WI38 (cell line): ENCODE measurements at regions not wholly inside any gene's neighbourhood (a gene's known extent, or its start where the extent isn't known, plus 50 kb on each side); places are given as distances from the start of the nearest gene placed in this dataset.

Experiments used
- H3K4me3 ChIP-seq: 2 replicates; pipeline ENCODE4 v1.5.1; 2011; ENCODE audit warnings: low read depth, mild to moderate bottlenecking, control low read depth, low read length
- TF ChIP-seq, protein P1 (sequence below): IDR thresholded peaks from 2 replicates; pipeline ENCODE4 v1.5.1; 2012; ENCODE audit warnings: low read depth, mild to moderate bottlenecking, control low read depth, low read length

DNA sequence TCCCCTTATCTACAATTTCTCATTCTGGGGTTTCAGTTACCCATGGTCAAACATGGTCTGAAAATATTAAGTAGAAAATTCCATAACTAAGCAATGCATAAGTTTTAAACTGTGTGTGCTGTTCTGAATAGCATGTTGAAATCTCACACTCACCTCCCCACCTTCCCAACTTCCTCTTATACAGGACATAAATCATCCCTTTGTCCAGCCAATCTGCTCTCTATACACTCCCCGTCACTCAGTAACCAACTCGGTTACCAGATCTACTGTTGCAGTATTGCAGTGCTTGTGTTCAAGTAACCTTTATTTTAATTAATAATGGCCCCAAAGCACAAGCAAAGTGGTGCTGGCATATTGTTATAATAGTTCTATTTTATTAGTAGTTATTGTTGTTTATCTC, 420.5 kb downstream of the GXYLT1 start:
- TF ChIP-seq, protein P1, sequence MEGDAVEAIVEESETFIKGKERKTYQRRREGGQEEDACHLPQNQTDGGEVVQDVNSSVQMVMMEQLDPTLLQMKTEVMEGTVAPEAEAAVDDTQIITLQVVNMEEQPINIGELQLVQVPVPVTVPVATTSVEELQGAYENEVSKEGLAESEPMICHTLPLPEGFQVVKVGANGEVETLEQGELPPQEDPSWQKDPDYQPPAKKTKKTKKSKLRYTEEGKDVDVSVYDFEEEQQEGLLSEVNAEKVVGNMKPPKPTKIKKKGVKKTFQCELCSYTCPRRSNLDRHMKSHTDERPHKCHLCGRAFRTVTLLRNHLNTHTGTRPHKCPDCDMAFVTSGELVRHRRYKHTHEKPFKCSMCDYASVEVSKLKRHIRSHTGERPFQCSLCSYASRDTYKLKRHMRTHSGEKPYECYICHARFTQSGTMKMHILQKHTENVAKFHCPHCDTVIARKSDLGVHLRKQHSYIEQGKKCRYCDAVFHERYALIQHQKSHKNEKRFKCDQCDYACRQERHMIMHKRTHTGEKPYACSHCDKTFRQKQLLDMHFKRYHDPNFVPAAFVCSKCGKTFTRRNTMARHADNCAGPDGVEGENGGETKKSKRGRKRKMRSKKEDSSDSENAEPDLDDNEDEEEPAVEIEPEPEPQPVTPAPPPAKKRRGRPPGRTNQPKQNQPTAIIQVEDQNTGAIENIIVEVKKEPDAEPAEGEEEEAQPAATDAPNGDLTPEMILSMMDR = no peak
- H3K4me3 ChIP-seq = no peak overlapping the region

DNA sequence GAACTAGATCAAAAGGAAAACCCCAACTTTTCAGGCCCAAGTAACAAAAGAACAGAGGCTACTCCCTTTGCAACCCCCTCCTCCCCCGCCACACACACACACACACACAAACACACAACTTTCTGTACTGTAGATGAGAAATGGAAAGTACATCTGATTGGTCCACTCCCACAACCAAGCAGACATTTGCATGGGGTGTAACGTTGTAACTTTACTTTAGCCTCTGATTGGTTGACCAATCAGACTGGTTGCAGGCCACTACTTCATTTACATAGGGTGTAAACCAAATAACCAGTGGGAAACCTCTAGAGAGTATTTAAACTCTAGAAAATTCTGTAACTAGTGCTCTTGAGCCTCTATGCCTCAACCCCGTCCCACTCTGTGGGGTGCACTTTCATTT, 425.5 kb downstream of the GXYLT1 start:
- H3K4me3 ChIP-seq = no peak overlapping the region
- TF ChIP-seq, protein P1 = no peak

- TF ChIP-seq, protein P1 = no peak
Observed at GRCh38 chr12:41715256-41715655, 429.4 kb downstream of the GXYLT1 start.

GRCh38 chr12:41709463-41710285, 435.0 kb downstream of the GXYLT1 start:
- H3K4me3 ChIP-seq = no peak overlapping the region
- TF ChIP-seq, protein P1 = no peak

More at GRCh38 chr12:41715256-41715655, 429.4 kb downstream of the GXYLT1 start:
- no peak overlapping the region for H3K4me3 ChIP-seq

DNA sequence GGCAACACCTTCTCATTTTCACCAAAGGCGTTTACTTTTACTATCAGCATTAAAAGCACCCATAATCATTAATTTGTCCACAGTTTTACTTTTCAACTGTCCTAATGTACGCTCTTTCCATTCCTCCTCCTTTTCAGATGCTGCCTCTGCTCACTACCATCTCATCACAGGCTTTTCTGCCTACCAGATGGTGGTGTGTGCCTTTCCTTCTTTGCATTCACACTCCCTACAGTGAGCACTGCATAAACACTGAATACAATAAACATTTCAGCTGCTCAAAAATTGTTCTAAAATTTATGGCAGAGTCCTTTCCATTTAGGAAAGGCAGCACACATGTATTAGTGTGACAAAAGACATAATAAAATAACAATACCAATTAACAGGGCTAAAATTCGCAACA, 435.7 kb downstream of the GXYLT1 start:
- TF ChIP-seq, protein P1 = no peak
- H3K4me3 ChIP-seq = no peak overlapping the region

DNA sequence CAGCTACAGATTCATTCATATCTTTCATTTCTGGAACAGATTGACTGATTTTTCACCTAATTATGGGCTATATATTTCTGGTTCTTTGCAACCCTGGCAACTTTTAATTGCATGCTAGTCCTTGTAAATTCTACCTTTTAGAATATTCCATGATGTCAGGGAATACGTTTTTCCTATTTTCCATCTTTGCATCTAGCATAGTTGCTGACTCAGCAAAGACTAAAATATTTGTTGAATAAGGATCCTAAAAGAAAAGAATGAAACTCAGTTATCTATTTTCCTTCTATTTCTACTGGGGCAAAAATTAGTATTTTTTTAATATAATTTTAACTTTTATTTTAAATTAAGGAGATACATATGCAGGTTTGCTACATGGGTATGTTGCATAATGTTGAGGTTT, 438.3 kb downstream of the GXYLT1 start:
- no peak overlapping the region for H3K4me3 ChIP-seq
- TF ChIP-seq, protein P1 = no peak

DNA sequence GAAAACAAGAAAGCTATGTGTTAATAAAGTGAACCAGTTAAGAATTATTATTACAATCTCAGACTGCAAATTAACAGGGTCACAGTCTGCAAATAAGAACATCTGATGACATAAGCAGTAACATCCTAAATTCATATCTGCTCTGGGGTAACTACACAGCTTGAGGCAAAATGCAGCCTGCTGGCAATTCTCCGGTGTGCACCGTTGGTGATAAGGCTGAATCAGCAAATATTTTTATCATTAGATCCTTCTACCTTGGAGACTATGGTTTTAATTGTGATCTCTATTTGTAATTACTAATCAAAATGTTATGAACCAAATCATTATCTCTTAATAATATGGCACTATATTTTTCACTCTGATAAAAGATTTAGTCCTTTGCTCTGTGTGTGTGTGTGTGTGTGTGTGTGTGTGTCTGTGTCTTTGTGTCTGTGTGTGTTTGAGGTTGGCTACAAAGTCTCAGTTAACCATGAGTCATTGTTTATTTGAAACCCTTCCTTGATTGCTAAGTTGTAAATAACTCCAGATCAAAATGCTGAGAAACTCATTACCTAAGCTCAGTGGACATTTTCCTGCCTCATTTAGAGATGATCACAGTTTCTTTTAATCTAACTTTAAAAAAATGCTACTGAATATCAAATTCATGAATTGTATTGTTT, 442.6 kb downstream of the GXYLT1 start:
- no peak overlapping the region for H3K4me3 ChIP-seq
- TF ChIP-seq, protein P1 = no peak
